Keratinocyte (primary cell): ENCODE measurements at regions not wholly inside any gene's neighbourhood (a gene's known extent, or its start where the extent isn't known, plus 50 kb on each side); places are given as distances from the start of the nearest gene placed in this dataset.

Experiments used
- DNase-seq: peaks from one replicate; pipeline ENCODE4 v3.0.0-alpha.2; 2011; ENCODE audit warnings: low read depth, missing footprints, low spot score
- FAIRE-seq: peaks from 2 replicates; lab custom pipeline; 2011; peaks lifted over from hg19 to GRCh38; lab: Jason Lieb, UNC
- H2AFZ ChIP-seq: 2 replicates; pipeline ENCODE4 v1.6.0; 2012; ENCODE audit warnings: low read length, control low read depth, inconsistent platforms; ENCODE audit not compliant: control insufficient read depth
- H3K27ac ChIP-seq: 2 replicates; pipeline ENCODE4 v1.5.1; 2011; ENCODE audit warnings: low read length; ENCODE audit not compliant: control insufficient read depth, insufficient read depth
- H3K27me3 ChIP-seq: 3 replicates; pipeline ENCODE4 v1.6.0; 2011; ENCODE audit warnings: low read length; ENCODE audit not compliant: control insufficient read depth, insufficient read depth; ENCODE audit errors: extremely low read depth
- H3K36me3 ChIP-seq, 2 experiments: 2 replicates in 1 of 2; 3 replicates in 1 of 2; pipeline ENCODE4 v1.5.1; 2011; ENCODE audit warnings: low read length in 2 of 2, mild to moderate bottlenecking in 1 of 2; ENCODE audit not compliant: control insufficient read depth in 2 of 2, insufficient read depth in 2 of 2; ENCODE audit errors: extremely low read depth in 1 of 2
- H3K4me1 ChIP-seq: 3 replicates; pipeline ENCODE4 v1.5.1; 2011; ENCODE audit warnings: low read length; ENCODE audit not compliant: control insufficient read depth, insufficient read depth; ENCODE audit errors: extremely low read depth
- H3K4me2 ChIP-seq: 3 replicates; pipeline ENCODE4 v1.6.0; 2011; ENCODE audit warnings: low read depth, low read length; ENCODE audit not compliant: control insufficient read depth, insufficient read depth; ENCODE audit errors: extremely low read depth
- H3K4me3 ChIP-seq, 3 experiments: fragments of 200-600 bp in 1 of 3; sonication (generic) in 1 of 3; 2 replicates in 2 of 3; 3 replicates in 1 of 3; pipeline ENCODE4 v1.5.1; 2011 to 2016; ENCODE audit warnings: low read length in 3 of 3, mild to moderate bottlenecking in 3 of 3, control low read depth in 2 of 3, inconsistent platforms in 1 of 3, low read depth in 1 of 3, mixed read lengths in 1 of 3, mixed run types in 1 of 3, moderate library complexity in 1 of 3; ENCODE audit not compliant: control insufficient read depth in 2 of 3, insufficient read depth in 2 of 3; ENCODE audit errors: extremely low read depth in 1 of 3
- H3K79me2 ChIP-seq: 2 replicates; pipeline ENCODE4 v1.6.0; 2012; ENCODE audit warnings: low read length; ENCODE audit not compliant: control insufficient read depth, insufficient read depth
- H3K9ac ChIP-seq: 3 replicates; pipeline ENCODE4 v1.6.0; 2011; ENCODE audit warnings: low read length; ENCODE audit not compliant: control insufficient read depth, insufficient read depth; ENCODE audit errors: extremely low read depth
- H3K9me1 ChIP-seq: 3 replicates; pipeline ENCODE4 v1.6.0; 2011; ENCODE audit warnings: low read length; ENCODE audit not compliant: control insufficient read depth, insufficient read depth; ENCODE audit errors: extremely low read depth
- H3K9me3 ChIP-seq: 2 replicates; pipeline ENCODE4 v1.5.1; 2012; ENCODE audit warnings: low read depth, low read length; ENCODE audit not compliant: control insufficient read depth
- H4K20me1 ChIP-seq: 3 replicates; pipeline ENCODE4 v1.6.0; 2011; ENCODE audit warnings: low read length; ENCODE audit not compliant: control insufficient read depth, insufficient read depth; ENCODE audit errors: extremely low read depth
- CTCF ChIP-seq, 3 experiments: IDR thresholded peaks in 1 of 3; conservative IDR thresholded peaks in 1 of 3; optimal IDR thresholded peaks in 1 of 3; 2 replicates in 2 of 3; 3 replicates in 1 of 3; pipeline versions ENCODE3 to v1.5.1; 2011; ENCODE audit warnings: low read length in 3 of 3, mild to moderate bottlenecking in 3 of 3, moderate library complexity in 2 of 3, control low read depth in 1 of 3, inconsistent platforms in 1 of 3; ENCODE audit not compliant: insufficient read depth in 2 of 3; ENCODE audit errors: extremely low read depth in 1 of 3
- EZH2 ChIP-seq: IDR thresholded peaks from one replicate; pipeline ENCODE4 v1.6.1; 2012; ENCODE audit warnings: inconsistent platforms, mild to moderate bottlenecking, low read length, moderate library complexity
- dilution Hi-C: fragments of 300-500 bp; cut with MboI; formaldehyde crosslinking; loops from one replicate; pipeline ENCODE4 v1.7.0; 2020; ENCODE audit warnings: low sequenced_read_pairs; ENCODE audit not compliant: extremely low pct_ligation_motif_present

DNA sequence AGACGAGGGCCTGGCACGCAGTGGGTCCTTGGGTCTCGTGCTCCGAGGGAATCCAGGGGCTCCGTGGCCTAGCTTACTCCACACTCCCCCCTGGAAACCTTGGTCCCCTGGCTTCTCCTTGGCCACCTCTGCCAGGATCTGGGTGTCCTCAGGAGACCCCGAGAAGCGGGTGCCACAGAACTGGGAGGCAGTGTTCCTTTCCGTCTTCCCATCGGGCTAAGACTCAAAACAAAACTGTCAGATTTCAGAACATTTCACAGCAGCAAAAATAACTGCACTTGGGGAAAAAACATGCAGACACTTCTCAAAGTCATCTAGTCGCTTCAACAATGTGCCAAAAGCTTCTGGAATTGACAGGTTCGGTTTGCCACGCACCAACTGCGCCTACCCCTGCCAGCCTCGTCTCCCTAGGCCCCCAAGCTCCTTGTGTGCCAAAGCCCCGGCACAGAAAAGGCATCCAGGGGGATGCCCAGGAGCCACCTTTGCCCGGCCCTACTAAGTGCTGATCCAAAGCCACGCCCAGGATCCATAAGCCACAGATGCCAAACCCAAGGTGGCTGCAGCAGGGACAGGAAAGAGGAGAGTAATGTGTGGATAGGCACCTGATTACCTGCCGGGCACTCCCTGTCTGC, 58.4 kb upstream of the DIO3 start:
- Histone ChIP-seq H3K9me3 (peaks cover 15% of the 10 kb centered on the region), H4K20me1 (no peaks in the 10 kb centered on the region), H3K36me3 (no peaks in the 10 kb centered on the region), H3K9ac (no peak overlapping the region), H3K9me1 (no peaks in the 10 kb centered on the region), H3K79me2 (no peaks in the 10 kb centered on the region), H2AFZ (no peak overlapping the region), H3K4me1 (no peaks in the 10 kb centered on the region), H3K27me3 (no peaks in the 10 kb centered on the region), H3K4me3 (no peak overlapping the region), H3K27ac (no peak overlapping the region), H3K4me2 (no peak overlapping the region)
- no peak for DNase-seq
- no peak for TF ChIP-seq EZH2
- TF ChIP-seq CTCF (optimal IDR thresholded peaks at IDR 0.05 in 1 of 3, IDR thresholded peaks at IDR 0.05 in 1 of 3, conservative IDR thresholded peaks at IDR 0.05 in 1 of 3; ENCODE audit: extremely low read depth in 1 of 3, insufficient read depth in 2 of 3, low read length in 3 of 3), result no peak
- dilution Hi-C loops, result no loop called here
- FAIRE-seq, result no peak

DNA sequence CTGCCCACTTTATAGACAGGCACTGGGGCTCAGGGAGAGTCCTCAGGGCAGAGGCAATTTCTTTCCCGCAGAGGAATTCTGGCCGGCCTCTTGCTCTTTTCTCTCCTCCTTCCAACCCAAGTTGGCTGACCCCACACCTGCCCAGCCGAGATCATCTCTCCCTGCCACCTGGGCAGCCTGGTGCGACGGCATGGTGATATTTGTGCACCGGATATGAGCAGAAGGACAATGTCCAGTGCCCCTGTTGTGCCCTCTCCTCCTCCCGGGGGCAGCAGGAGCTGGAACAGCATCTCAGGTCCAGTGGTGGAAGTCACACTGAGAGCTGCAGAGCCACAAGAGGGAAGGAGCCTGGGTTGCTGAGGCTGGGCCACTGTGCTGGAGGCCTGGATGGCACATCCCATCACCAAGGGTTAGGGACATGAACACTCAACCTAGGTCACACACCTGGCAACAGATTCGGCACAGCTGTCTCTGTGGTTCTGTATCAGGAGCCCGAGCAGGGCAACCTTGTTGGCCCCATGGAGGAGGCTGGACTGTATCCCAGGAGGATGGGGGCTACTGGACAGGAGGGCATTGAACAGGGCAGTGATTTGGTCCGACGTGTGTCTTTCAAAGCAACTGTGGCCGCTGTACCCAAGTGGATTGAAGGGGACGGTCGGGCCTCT, 57.7 kb upstream of the DIO3 start:
- no peak overlapping the region for H3K9ac ChIP-seq
- no peak for DNase-seq
- dilution Hi-C loops, result no loop called here

More for the DNA sequence above, 57.7 kb upstream of the DIO3 start:
- H4K20me1 ChIP-seq, result no peaks in the 10 kb centered on the region
- H3K9me3 ChIP-seq, result peaks cover 11% of the 10 kb centered on the region
- TF ChIP-seq EZH2 (no peak), CTCF (optimal IDR thresholded peaks at IDR 0.05 in 1 of 3, IDR thresholded peaks at IDR 0.05 in 1 of 3, conservative IDR thresholded peaks at IDR 0.05 in 1 of 3; ENCODE audit: extremely low read depth in 1 of 3, insufficient read depth in 2 of 3, low read length in 3 of 3) (no peak)
- H3K79me2 ChIP-seq, result no peaks in the 10 kb centered on the region
- no peak overlapping the region for H2AFZ ChIP-seq
- H3K4me3 ChIP-seq, result no peak overlapping the region
- no peak overlapping the region for H3K4me2 ChIP-seq
- no peak overlapping the region for H3K27ac ChIP-seq
- no peaks in the 10 kb centered on the region for H3K4me1 ChIP-seq
- no peaks in the 10 kb centered on the region for H3K27me3 ChIP-seq
- no peak for FAIRE-seq
- H3K9me1 ChIP-seq, result no peaks in the 10 kb centered on the region
- H3K36me3 ChIP-seq, result no peaks in the 10 kb centered on the region
